ENCODE measurements at regions not wholly inside any gene's neighbourhood (a gene's known extent, or its start where the extent isn't known, plus 50 kb on each side); places are given as distances from the start of the nearest gene placed in this dataset.

- Mint-ChIP-seq H3K4me3 (peak overlapping the region in 2 of 5 donors; percentile 22 to 46), H3K36me3 (no peaks in the 10 kb centered on the region), H3K27ac (no peak overlapping the region), H3K9me3 (no peaks in the 10 kb centered on the region), H3K27me3 (ENCODE audit: low read depth in 3 of 3) (peaks cover 0 to 11% (median 2%) of the 10 kb centered on the region in 3 donors), H3K4me1 (no peaks in the 10 kb centered on the region)
- no peak for DNase-seq
Observed at GRCh38 chr12:93167841-93168492, 209.8 kb upstream of the NUDT4 start.

DNA sequence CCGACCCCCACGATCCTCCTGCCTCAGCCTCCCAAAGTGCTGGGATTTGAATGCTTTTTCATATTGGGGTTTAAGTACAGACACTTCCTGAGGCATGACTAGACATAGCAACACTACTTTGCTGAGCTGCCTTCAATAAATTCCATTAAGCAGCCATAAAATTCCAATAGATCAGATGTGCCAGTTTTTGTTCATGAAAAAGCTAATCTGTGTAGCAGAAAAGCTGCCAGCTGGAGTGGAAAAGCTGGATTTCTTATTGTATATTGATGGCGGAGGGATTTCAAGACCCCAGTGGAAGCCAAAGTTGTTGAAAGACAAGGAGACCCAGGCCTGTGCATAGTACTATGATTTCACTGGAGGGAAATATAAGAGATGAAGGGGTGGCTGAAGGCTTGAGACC, 209.0 kb upstream of the NUDT4 start:
- no peak for DNase-seq
- no peaks in the 10 kb centered on the region for H3K36me3 Mint-ChIP-seq
- no peak overlapping the region for H3K27ac Mint-ChIP-seq
- H3K4me3 Mint-ChIP-seq: no peak overlapping the region
- no peaks in the 10 kb centered on the region for H3K4me1 Mint-ChIP-seq
- H3K27me3 Mint-ChIP-seq (ENCODE audit: low read depth in 3 of 3): peaks cover 0 to 6% (median 2%) of the 10 kb centered on the region in 3 donors
- no peaks in the 10 kb centered on the region for H3K9me3 Mint-ChIP-seq

GRCh38 chr12:93169536-93169935, 208.2 kb upstream of the NUDT4 start:
- no peak for DNase-seq
- H3K27me3 Mint-ChIP-seq (ENCODE audit: low read depth in 3 of 3): peaks cover 0 to 5% (median 2%) of the 10 kb centered on the region in 3 donors
- no peaks in the 10 kb centered on the region for H3K4me1 Mint-ChIP-seq
- H3K27ac Mint-ChIP-seq: no peak overlapping the region
- no peak overlapping the region for H3K4me3 Mint-ChIP-seq
- H3K9me3 Mint-ChIP-seq: no peaks in the 10 kb centered on the region
- no peaks in the 10 kb centered on the region for H3K36me3 Mint-ChIP-seq

- Mint-ChIP-seq H3K27me3 (ENCODE audit: low read depth in 3 of 3) (peaks cover 0 to 2% (median 2%) of the 10 kb centered on the region in 3 donors), H3K4me3 (no peak overlapping the region), H3K4me1 (no peaks in the 10 kb centered on the region), H3K36me3 (no peaks in the 10 kb centered on the region), H3K9me3 (no peaks in the 10 kb centered on the region), H3K27ac (no peak overlapping the region)
- DNase-seq: no peak
Observed at GRCh38 chr12:93170928-93171327, 206.8 kb upstream of the NUDT4 start.

DNA sequence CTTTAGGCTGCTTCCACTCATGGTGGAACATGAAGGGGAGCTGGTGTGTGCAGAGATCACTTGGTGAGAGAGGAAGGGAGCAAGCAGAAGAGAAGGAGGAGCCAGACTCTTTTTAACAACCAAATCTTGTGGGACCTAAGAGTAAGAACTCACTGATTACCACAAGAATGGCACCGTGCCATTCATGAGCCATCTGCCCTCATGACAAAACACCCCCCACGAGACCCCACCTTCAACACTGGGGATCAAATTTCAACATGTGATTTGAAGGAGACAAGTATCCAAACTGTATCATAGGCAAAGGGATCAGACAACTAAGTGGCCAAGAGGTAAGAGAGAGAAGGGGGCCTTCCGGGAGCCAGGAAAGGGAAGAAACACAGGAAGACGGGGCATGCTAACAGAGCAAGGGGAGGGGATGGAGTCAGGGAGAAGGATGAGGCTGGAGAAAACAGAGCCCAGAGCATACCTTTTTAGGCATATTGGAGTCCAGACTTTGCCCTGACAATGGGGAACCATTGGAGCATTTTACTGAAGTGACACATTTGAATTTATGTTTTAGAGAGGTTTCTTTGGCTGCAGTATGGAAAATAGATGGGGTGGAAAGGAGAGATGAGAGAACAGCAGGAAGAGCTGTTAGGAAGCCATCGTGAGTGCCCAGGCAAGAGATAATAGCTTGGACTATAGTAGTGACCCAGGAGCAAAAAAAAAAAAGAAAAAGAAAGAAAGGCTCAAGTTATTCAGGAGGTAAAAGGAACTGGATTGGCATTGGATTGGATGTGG, 204.4 kb upstream of the NUDT4 start:
- Mint-ChIP-seq H3K9me3 (no peaks in the 10 kb centered on the region), H3K27me3 (ENCODE audit: low read depth in 3 of 3) (peaks cover under 1 to 2% (median 2%) of the 10 kb centered on the region in 3 donors), H3K27ac (no peak overlapping the region), H3K4me3 (no peak overlapping the region), H3K36me3 (no peaks in the 10 kb centered on the region), H3K4me1 (no peaks in the 10 kb centered on the region)
- no peak for DNase-seq

- H3K4me1 Mint-ChIP-seq: no peaks in the 10 kb centered on the region
- no peaks in the 10 kb centered on the region for H3K36me3 Mint-ChIP-seq
- peaks cover 2 to 3% (median 2%) of the 10 kb centered on the region in 3 donors for H3K27me3 Mint-ChIP-seq (ENCODE audit: low read depth in 3 of 3)
- H3K4me3 Mint-ChIP-seq: no peak overlapping the region
- no peak for DNase-seq
- H3K9me3 Mint-ChIP-seq: no peaks in the 10 kb centered on the region
- no peak overlapping the region for H3K27ac Mint-ChIP-seq
Observed at GRCh38 chr12:93174048-93174447, 203.7 kb upstream of the NUDT4 start.

- no peak for DNase-seq
- no peaks in the 10 kb centered on the region for H3K9me3 Mint-ChIP-seq
- H3K27me3 Mint-ChIP-seq (ENCODE audit: low read depth in 3 of 3): peaks cover 2 to 3% (median 2%) of the 10 kb centered on the region in 3 donors
- H3K4me1 Mint-ChIP-seq: no peaks in the 10 kb centered on the region
- no peak overlapping the region for H3K27ac Mint-ChIP-seq
- H3K4me3 Mint-ChIP-seq: no peak overlapping the region
- no peaks in the 10 kb centered on the region for H3K36me3 Mint-ChIP-seq
Observed at GRCh38 chr12:93174473-93174872, 203.3 kb upstream of the NUDT4 start.

GRCh38 chr12:93176165-93176564, 201.6 kb upstream of the NUDT4 start:
- Mint-ChIP-seq H3K4me3 (no peak overlapping the region), H3K27me3 (ENCODE audit: low read depth in 3 of 3) (peaks cover 2 to 3% (median 2%) of the 10 kb centered on the region in 3 donors), H3K27ac (no peak overlapping the region), H3K9me3 (no peaks in the 10 kb centered on the region), H3K36me3 (no peaks in the 10 kb centered on the region), H3K4me1 (no peaks in the 10 kb centered on the region)
- DNase-seq: no peak

- Mint-ChIP-seq H3K4me3 (no peak overlapping the region), H3K27ac (no peak overlapping the region), H3K4me1 (no peaks in the 10 kb centered on the region), H3K9me3 (no peaks in the 10 kb centered on the region), H3K36me3 (no peaks in the 10 kb centered on the region), H3K27me3 (ENCODE audit: low read depth in 3 of 3) (peaks cover 2 to 3% (median 2%) of the 10 kb centered on the region in 3 donors)
- DNase-seq: no peak
Observed at GRCh38 chr12:93176610-93177126, 201.1 kb upstream of the NUDT4 start.

- no peak overlapping the region for H3K4me3 Mint-ChIP-seq
- no peak overlapping the region for H3K27ac Mint-ChIP-seq
- no peak for DNase-seq
- H3K36me3 Mint-ChIP-seq: no peaks in the 10 kb centered on the region
- H3K27me3 Mint-ChIP-seq (ENCODE audit: low read depth in 3 of 3): peaks cover 0 to 3% (median 2%) of the 10 kb centered on the region in 3 donors
- H3K9me3 Mint-ChIP-seq: no peaks in the 10 kb centered on the region
- H3K4me1 Mint-ChIP-seq: no peaks in the 10 kb centered on the region
Observed at GRCh38 chr12:93177208-93178153, 200.2 kb upstream of the NUDT4 start.

DNA sequence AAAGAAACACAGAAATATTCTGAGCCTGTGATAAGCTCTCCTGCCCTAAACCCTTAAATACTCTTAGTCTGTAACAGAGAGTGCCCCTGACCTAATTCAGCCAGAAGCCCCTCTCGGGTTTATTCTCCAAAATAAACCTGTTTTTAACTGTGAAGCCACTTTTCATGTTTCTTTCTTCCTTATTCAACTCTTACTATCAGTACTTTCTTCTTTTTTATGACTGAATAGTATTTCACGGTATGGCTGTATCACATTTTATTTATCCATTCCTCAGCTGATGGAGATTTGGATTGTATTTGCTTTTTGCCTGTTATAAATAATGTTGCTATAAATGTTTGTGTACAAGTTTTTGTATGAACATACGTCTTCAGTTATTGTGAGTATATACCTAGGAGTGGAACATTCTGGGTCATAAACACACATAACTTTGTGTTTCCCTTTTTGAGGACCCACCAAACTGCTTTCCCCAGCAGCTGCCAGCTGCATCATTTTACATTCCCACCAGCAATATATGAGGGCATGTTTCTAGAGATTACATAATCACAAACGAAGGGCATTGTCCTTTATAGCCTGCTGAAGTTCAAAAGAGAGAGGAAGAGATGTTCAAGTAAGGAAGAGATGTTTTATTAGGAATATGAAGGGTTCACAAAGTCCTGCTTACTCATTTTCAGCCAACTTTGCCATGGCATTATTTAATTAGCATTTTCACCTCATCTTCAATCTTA, 199.4 kb upstream of the NUDT4 start:
- Mint-ChIP-seq H3K4me1 (no peaks in the 10 kb centered on the region), H3K9me3 (no peaks in the 10 kb centered on the region), H3K27ac (no peak overlapping the region), H3K36me3 (no peaks in the 10 kb centered on the region), H3K4me3 (no peak overlapping the region), H3K27me3 (ENCODE audit: low read depth in 3 of 3) (peaks cover 0 to 3% (median 2%) of the 10 kb centered on the region in 3 donors)
- no peak for DNase-seq

DNA sequence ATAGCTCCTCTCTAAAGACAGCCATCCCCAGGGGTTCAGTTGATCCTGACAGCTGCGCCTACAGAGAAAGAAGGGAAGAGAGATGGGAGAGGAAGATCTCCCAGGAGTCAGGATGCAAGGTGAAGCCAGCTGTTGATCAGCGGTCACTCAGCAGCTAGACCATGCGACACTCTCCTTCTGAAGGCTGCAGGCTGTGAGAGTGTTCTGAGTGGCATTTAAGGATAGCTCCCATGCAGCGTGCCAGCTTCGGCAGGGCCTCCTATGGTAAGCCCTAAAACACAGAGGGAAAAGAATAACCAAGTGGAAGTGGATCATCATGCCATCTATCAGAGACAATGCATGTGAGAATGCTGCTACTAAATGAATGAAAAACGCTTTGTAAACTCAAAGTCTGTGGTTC, 197.9 kb upstream of the NUDT4 start:
- Mint-ChIP-seq H3K27ac (no peak overlapping the region), H3K36me3 (no peaks in the 10 kb centered on the region), H3K27me3 (ENCODE audit: low read depth in 3 of 3) (peaks cover 2 to 3% (median 2%) of the 10 kb centered on the region in 3 donors), H3K4me1 (peaks cover 10 to 12% of the 10 kb centered on the region in 2 donors), H3K9me3 (no peaks in the 10 kb centered on the region), H3K4me3 (no peak overlapping the region)
- DNase-seq: no peak

- no peak for DNase-seq
- H3K27me3 Mint-ChIP-seq (ENCODE audit: low read depth in 3 of 3): peaks cover 2 to 5% (median 2%) of the 10 kb centered on the region in 3 donors
- H3K4me3 Mint-ChIP-seq: no peak overlapping the region
- H3K36me3 Mint-ChIP-seq: no peaks in the 10 kb centered on the region
- H3K4me1 Mint-ChIP-seq: peaks cover 14 to 15% of the 10 kb centered on the region in 2 donors
- H3K27ac Mint-ChIP-seq: no peak overlapping the region
- no peaks in the 10 kb centered on the region for H3K9me3 Mint-ChIP-seq
Observed at GRCh38 chr12:93180566-93180965, 197.2 kb upstream of the NUDT4 start.

All from immature natural killer cell (primary cell).